Ascending aorta (tissue), 2 donors: ENCODE measurements at regions not wholly inside any gene's neighbourhood (a gene's known extent, or its start where the extent isn't known, plus 50 kb on each side); places are given as distances from the start of the nearest gene placed in this dataset.

ENCODE experiments used
- DNase-seq, 2 donors: peaks; one replicate each; pipeline ENCODE4 v3.0.0-alpha.2; 2019; ENCODE audit warnings: low spot score in 2 of 2
- H3K27ac ChIP-seq, 2 donors: fragments of 200-600 bp; sonication (generic); one replicate each; pipeline ENCODE4 v1.5.1; 2016 to 2017; ENCODE audit warnings: mild to moderate bottlenecking in 1 of 2
- H3K27me3 ChIP-seq: fragments of 200-600 bp; sonication (generic); one replicate; pipeline ENCODE4 v1.5.1; 2017
- H3K36me3 ChIP-seq, 2 donors: fragments of 200-600 bp; sonication (generic); one replicate each; pipeline ENCODE4 v1.5.1; 2016
- H3K4me1 ChIP-seq, 2 donors: fragments of 200-600 bp; sonication (generic); one replicate each; pipeline ENCODE4 v1.5.1; 2016 to 2017; ENCODE audit warnings: mild to moderate bottlenecking in 1 of 2
- H3K4me3 ChIP-seq, 2 donors: fragments of 200-600 bp; sonication (generic); one replicate each; pipeline ENCODE4 v1.5.1; 2016 to 2017; ENCODE audit warnings: mild to moderate bottlenecking in 1 of 2
- H3K9me3 ChIP-seq, 2 donors: fragments of 200-600 bp; sonication (generic); one replicate each; pipeline ENCODE4 v1.5.1; 2016
- intact Hi-C: fragments of 100-400 bp; cut with DNase I; formaldehyde crosslinking; loops from one replicate; pipeline ENCODE4 v1.15.1; 2023
- TF ChIP-seq, protein P1 (sequence below), 3 experiments: fragments of 200-600 bp in 2 of 3; fragments of 450-650 bp in 1 of 3; sonication (generic) in 2 of 3; IDR thresholded peaks; one replicate each; pipeline ENCODE4 v1.5.1; 2016 to 2019; ENCODE audit warnings: antibody characterized with exemption in 3 of 3, mild to moderate bottlenecking in 1 of 3, moderate library complexity in 1 of 3

DNA sequence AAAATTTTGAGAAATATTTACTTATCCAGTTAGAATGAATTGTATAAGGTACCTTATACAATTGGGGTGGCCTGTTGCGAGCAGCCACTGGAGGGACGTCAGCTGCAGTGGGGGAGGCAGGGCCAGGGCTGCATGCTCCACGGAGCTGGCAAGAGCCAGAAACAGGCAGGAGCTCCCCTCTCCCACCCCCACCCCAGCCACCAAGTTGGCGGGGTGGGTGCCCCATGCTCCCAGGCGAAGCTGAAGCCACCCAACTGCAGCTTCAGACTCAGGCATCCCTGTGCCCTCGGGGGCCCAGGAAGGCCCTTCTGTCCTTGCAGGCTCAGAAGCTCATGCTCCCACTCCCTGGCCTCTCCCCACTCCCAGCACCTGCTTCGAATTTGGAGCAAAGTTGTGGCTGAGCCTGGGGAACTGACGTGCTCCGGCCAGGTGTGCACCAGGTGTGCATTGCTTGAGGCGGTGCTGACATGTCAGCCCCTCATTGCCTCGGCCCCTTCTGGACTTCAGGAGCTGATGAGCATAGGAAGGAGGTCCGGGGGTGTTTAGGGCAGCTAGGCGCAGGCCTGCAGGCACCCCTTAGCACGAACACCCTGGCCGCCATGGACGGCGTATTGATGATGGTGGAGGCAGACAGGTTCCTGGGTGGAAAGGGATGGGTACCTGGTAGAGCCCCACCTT is 743.8 kb upstream of the GBE1 start:
- no peaks in the 10 kb centered on the region for H3K27me3 ChIP-seq
- no peaks in the 10 kb centered on the region for H3K4me1 ChIP-seq
- H3K9me3 ChIP-seq, result no peaks in the 10 kb centered on the region
- no peak for DNase-seq
- no peak overlapping the region for H3K27ac ChIP-seq
- H3K36me3 ChIP-seq, result no peaks in the 10 kb centered on the region
- intact Hi-C loops, result no loop called here
- TF ChIP-seq, protein P1, sequence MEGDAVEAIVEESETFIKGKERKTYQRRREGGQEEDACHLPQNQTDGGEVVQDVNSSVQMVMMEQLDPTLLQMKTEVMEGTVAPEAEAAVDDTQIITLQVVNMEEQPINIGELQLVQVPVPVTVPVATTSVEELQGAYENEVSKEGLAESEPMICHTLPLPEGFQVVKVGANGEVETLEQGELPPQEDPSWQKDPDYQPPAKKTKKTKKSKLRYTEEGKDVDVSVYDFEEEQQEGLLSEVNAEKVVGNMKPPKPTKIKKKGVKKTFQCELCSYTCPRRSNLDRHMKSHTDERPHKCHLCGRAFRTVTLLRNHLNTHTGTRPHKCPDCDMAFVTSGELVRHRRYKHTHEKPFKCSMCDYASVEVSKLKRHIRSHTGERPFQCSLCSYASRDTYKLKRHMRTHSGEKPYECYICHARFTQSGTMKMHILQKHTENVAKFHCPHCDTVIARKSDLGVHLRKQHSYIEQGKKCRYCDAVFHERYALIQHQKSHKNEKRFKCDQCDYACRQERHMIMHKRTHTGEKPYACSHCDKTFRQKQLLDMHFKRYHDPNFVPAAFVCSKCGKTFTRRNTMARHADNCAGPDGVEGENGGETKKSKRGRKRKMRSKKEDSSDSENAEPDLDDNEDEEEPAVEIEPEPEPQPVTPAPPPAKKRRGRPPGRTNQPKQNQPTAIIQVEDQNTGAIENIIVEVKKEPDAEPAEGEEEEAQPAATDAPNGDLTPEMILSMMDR (IDR thresholded peaks at IDR 0.05), result no peak
- H3K4me3 ChIP-seq, result no peak overlapping the region

DNA sequence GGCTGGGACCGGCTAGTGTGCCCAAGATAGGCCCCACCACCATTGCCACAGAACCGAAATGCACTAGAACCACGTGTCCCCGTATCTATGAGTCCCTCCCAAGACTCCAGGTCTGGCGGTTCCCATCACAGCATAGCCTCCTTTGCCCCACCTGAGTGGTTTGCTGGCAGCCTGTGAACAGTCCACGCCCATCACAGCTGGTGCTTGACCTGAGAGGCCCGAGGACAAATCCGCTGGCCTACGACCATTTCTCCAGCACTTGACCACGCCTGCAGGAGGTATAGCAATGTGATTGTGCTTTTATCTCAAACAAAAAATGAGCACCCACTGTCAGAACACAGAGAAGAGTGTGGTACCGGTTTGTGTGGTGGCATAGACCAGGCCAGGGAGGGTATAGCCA is 736.7 kb upstream of the GBE1 start:
- no peaks in the 10 kb centered on the region for H3K4me1 ChIP-seq
- no peaks in the 10 kb centered on the region for H3K9me3 ChIP-seq
- TF ChIP-seq, protein P1 (IDR thresholded peaks at IDR 0.05), result no peak
- intact Hi-C loops, result no loop called here
- H3K36me3 ChIP-seq, result no peaks in the 10 kb centered on the region
- no peak overlapping the region for H3K4me3 ChIP-seq
- no peak overlapping the region for H3K27ac ChIP-seq
- DNase-seq, result no peak
- H3K27me3 ChIP-seq, result no peaks in the 10 kb centered on the region

DNA sequence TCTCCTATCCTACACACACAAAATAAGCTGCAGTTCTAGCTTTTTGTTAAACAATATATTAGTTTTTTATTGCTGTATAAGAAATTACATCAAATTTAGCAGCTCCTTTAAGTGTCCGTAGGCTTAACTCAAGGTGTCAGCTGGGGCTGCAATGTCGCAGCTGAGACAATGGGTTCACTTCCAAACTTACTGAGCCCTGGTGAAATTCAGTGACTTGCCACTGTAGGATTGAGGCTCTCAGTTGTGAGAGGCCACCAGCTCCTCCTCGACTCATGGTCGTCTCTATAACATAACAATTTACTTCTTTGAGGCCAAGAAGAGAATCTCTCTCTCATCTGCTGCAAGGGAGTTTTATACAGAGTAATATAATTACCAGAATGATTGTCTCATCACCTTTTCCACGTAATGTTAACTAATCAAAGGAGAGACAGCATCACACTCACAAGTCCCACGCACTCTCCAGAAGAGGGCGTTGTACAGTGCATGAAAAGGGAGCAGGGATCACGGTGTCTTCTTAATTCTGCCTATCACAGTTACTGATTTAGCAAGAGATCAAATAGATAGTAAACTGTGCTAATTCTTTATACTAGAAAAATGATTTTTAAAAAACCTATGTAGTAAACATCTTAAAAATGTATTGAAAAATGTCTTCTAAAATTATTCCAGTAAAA is 735.6 kb upstream of the GBE1 start:
- TF ChIP-seq, protein P1 (IDR thresholded peaks at IDR 0.05), result no peak

DNA sequence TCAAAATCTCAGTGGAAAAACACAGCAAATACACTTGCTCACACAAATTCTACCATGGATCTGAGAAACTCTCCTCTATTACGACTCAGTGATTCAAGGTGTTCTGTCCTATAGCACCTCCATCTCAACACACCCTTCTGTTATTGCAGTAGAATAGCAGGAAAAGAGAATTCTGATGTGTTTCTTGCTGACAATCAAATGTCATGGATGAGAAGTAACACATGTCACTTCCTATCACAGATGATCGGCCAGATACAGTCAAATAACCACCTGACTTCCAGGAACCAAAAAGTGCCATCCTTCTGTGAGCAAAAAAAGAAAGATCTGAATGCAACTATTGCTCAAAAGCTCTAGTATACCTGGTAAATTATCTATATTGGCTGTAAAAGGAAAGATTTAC is 734.2 kb upstream of the GBE1 start:
- TF ChIP-seq, protein P1 (IDR thresholded peaks at IDR 0.05), result no peak

More for the DNA sequence above, 735.6 kb upstream of the GBE1 start:
- DNase-seq, result no peak
- intact Hi-C loops, result no loop called here
- Histone ChIP-seq H3K9me3 (no peaks in the 10 kb centered on the region), H3K4me1 (no peaks in the 10 kb centered on the region), H3K27ac (no peak overlapping the region), H3K27me3 (no peaks in the 10 kb centered on the region), H3K4me3 (no peak overlapping the region), H3K36me3 (no peaks in the 10 kb centered on the region)

DNA sequence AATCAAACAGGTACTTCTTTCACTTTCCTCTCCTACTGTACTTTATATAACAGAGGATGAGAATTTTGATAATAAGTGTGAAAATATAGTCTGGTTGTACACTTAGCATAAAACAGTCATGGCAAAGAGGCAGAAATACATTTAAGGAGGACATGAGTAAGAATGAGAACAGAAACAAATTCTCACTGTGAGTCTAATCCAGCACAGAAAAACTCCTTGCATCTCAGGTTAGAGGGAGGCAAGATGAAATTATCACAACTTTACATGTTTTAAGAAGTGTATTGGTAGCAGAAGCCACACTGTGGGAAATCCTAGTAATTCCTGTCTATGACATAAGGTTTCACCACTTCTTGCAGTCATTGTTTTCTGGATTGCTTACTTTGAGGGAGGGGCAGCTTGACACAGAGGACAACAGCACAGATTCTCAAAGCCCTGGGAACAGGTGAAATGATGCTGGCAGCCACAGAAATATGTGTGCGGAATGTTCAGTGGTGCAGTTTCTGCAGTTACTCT is 733.6 kb upstream of the GBE1 start:
- TF ChIP-seq, protein P1 (IDR thresholded peaks at IDR 0.05), result no peak
- Histone ChIP-seq H3K27ac (no peak overlapping the region), H3K4me1 (no peaks in the 10 kb centered on the region), H3K27me3 (no peaks in the 10 kb centered on the region), H3K4me3 (no peak overlapping the region), H3K9me3 (no peaks in the 10 kb centered on the region), H3K36me3 (no peaks in the 10 kb centered on the region)
- DNase-seq, result no peak
- intact Hi-C loops, result no loop called here

More for the DNA sequence above, 734.2 kb upstream of the GBE1 start:
- Histone ChIP-seq H3K27ac (no peak overlapping the region), H3K36me3 (no peaks in the 10 kb centered on the region), H3K4me3 (no peak overlapping the region), H3K27me3 (no peaks in the 10 kb centered on the region), H3K9me3 (no peaks in the 10 kb centered on the region), H3K4me1 (no peaks in the 10 kb centered on the region)
- intact Hi-C loops, result no loop called here
- DNase-seq, result no peak
